ENCODE measurements at regions not wholly inside any gene's neighbourhood (a gene's known extent, or its start where the extent isn't known, plus 50 kb on each side); places are given as distances from the start of the nearest gene placed in this dataset.
"Not testable (repeated sequence)": the region's sequence is repeated elsewhere in the genome, so short reads cannot be mapped to it uniquely, and the experiment has no call there.

- no peak for DNase-seq
Measured at GRCh38 chr5:143913008-143913752, 101.2 kb downstream of the HMHB1 start.

GRCh38 chr5:143914756-143915155, 102.8 kb downstream of the HMHB1 start:
- DNase-seq, result no peak

GRCh38 chr5:143916451-143916850, 104.5 kb downstream of the HMHB1 start:
- DNase-seq, result no peak

DNA sequence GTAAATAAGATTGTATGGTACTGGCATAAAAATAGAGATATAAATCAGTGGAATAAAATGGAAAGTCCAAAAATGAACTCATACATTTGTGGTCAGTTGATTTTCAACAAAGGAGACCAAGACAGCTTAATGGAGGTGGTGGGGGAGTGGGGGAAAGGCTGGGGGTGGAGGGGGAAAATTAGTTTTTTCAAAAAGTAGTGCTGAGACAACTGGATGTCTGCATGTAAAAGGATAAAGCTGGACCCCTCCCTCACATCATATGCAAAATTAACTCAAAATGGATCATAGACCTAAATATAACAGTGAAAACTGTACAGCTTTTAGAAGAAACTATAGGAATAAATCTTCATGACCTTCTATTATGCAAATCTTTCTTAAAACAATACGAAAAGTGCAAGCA, 107.0 kb downstream of the HMHB1 start:
- DNase-seq, result no peak

DNA sequence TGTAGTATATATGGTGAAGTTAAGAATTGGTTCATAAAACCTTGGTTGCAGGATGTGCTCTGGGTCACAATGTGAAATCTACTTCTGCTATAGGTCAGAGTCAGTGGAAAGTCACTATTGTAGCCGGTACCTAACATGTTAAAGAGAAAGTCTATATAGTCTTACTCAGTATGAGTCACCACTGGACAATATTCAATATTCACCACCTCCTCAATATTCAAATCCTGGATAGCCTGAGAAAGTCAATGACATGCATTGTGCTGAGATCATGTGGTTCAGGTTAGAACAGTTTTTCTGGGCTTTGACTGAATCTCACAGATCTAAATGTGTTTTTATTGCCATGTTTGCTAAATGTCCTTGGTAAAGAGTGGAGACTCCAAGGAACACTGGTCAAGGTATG, 108.8 kb downstream of the HMHB1 start:
- no peak for DNase-seq

DNA sequence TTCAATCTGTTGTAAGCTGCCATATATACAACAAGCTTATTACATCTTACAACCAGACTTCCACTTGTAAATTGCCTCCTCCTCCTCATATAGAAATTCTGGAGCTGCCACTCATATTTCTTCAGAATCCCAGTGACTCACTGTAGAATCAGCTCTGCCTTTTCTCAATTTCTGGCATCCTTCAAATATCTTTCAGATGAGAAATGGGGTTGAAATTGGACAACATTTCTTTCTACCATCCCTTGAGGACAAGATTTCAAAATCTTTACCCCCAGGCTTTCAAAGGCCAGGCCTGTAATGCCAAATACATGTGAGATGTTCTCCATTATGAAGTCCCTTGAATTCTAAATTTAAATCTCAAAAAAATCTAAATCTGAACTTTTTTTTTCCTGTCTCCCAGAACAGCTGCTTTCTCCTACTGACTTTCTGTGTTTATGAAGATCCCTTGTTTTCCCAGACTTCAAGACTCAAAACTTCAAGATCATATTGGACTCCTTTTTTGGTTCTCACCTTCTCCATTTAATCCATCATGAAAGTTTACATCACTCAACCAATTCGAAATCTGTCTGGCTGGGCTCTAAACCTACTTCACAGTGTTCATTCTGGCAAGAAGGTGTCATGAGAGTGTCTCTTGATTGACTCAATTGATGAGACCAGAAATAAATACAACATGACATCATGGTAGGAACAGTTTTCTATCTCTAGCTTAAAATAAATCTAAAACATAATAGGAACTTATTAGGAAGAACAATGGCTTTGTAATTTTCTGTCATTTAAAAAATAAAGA, 109.8 kb downstream of the HMHB1 start:
- no peak for DNase-seq

DNA sequence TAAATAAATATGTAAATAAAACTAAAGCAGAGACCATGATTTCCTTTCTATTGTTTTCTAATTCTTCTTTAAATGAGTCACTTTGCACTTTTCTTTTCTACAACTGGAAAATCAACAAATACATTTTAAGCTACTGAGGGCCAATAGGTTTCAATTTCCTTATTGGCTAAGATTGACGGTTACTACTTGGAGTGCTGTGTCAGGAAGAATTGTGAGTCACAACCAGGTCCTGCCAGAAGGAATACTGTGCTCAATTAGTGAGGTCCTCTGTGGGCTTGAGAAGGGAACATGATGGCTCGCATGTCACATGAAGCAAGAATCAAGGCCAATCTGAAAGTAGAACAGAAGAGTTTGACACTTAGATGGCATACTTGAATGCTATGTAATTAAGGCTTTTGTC, 110.8 kb downstream of the HMHB1 start:
- DNase-seq, result no peak

DNA sequence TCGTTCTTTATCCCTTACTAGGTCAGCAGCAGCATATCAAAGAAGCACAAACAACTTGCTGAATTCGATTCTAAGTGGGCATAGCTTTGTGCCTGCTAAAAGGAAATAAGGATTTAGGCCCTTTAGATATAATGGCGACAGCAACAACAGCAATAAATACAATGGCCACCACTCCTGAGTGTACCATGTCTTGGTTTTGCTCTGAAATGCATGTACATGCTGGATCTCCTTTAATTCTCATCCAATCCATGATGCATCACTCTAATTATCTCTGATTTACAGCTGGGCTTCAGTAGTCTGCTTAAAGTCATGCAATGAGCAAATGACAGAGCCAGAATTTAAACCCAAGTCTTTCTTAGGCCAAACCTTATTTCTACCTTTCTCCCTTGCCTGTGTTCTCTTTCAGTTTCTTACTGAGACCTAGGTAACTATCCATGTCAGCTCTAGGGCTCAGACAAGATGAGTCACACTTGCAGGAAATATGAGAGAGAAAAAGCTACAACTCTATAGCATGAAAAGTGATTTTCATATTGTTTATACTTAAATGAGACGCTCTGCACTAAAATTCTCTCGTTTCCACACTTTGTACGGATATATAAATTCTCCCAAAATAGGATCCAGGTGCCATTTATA, 111.8 kb downstream of the HMHB1 start:
- no peak for DNase-seq

DNA sequence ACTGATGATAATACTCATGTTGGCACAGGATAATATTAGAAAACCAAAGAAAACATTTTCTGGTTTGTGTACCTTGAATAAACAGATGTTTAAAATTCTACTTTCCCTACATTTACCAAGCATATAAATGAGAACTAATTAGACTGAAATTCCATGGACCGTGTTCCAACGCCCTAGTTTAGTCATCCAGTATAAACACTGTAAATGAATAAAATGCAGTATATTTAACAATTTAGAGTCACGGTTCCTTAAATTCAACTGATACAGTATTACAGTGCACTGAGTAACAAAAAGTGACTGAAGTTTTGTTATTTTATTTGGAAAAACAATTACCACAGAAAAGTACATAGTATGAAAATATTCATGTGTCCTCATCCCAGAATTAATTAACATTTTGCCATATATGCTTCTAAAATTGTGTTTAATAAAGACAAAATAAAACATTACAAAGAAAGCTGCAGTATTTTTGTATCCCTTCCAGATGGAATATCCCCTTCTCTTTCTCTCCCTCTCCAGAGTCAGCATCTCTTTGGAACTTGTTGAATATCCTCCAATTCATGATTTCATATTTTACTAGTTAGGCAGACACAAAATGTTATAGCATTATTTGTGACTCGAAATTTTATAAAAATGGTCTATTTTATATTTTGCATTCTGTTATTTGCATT, 112.5 kb downstream of the HMHB1 start:
- DNase-seq, result no peak

DNA sequence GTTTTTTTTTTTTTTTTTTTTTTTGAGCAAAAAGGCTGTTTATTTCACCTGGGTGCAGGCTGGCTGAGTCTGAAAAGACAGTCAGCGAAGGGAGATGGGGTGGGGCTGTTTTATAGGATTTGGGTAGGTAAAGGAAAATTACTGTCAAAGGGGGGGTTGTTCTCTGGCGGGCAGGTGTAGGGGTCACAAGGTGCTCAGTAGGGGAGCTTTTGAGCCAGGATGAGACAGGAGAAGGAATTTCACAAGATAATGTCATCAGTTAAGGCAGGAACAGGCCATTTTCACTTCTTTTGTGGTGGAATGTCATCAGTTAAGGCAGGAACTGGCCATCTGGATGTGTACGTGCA, 113.0 kb downstream of the HMHB1 start:
- DNase-seq, result not testable (repeated sequence)

DNA sequence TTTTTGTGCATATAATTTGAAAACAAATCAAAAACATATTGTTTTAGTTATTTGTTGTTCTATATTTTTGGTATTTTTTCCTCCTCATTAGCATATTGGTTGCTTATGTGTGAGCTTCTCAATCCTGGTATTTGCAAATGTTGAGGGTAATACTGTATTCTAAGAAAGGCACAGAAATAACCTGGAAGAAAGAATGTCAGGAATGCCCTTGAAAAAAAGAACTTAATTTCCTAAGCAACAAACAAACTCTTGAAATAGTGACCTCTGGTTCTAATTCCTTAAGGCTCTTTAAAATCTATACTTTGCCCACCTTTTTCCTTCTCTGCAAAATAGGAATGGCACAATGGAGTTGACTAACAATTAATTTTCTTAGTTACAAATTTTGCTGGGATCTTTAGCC, 117.5 kb downstream of the HMHB1 start:
- no peak for DNase-seq

DNA sequence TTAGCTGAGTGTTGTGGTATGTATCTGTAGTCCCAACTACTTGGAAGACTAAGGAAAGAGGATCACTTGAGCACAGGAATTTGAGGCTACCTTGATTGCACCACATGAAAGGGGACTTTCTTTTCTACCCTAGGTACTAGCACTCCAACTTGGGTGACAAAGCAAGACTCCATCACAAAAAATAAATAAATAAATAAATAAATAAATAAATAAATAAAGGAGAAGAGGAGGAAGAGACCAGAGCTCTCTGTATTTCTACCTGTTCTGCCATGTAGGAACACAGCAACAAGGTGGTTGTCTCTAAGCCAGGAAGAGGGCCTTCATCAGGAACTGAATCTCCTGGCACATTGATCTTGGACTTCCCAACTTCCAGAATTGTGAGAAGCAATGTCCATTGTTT, 118.6 kb downstream of the HMHB1 start:
- DNase-seq, result no peak

- DNase-seq, result no peak
Measured at GRCh38 chr5:143931476-143931875, 119.5 kb downstream of the HMHB1 start.

- no peak for DNase-seq
Measured at GRCh38 chr5:143931986-143932385, 120.0 kb downstream of the HMHB1 start.

DNA sequence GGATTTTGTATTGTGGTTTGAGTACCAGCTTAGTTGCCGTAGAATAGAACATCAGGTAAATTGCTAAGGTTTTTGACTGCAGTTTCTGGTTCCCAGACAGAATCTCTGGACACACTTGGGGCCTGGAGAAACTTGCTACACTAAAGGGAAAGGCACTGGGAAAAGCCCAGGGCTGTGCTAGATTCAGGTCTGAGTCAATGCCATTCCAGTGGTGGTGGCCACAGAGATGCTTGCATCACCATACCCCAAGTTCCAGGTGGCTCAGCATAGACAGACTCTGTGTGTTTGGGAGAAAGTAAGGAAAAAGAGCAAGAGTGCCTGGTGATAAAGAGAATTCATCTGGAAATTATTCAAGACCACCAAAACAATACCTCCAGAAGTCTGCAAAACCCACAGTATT, 120.6 kb downstream of the HMHB1 start:
- DNase-seq, result no peak

DNA sequence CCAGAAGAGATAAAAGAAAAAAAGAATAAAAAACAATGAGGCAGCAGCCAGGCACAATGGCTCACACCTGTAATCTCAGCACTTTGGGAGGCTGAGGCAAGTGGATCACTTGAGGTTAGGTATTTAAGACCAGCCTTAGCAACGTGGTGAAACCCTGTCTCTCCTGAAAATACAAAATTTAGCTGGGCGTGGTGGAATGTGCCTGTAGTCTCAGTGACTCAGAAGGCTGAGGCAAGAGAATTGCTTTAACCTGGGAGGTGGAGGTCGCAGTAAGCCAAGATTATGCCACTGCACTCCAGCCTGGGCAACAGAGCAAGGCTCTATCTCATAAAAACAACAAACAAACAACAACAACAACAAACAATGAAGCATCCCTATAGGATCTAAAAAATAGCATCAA, 121.5 kb downstream of the HMHB1 start:
- no peak for DNase-seq

DNA sequence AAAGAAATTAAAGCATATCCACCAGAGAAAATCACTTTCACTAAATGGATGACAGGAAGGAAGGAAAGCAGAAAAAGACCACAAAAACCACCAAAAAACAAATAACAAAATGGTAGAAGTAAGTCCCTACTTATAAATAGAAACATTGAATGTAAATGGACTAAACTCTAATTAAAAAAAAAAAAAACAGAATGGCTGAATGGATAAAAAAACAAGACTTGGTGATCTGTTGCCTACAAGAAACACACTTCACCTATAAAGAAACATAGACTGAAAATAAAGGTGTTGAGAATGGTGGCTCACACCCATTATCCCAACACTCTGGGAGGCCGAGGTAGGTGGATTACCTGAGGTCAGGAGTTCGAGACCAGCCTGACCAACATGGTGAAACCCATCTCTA, 122.9 kb downstream of the HMHB1 start:
- DNase-seq, result no peak

DNA sequence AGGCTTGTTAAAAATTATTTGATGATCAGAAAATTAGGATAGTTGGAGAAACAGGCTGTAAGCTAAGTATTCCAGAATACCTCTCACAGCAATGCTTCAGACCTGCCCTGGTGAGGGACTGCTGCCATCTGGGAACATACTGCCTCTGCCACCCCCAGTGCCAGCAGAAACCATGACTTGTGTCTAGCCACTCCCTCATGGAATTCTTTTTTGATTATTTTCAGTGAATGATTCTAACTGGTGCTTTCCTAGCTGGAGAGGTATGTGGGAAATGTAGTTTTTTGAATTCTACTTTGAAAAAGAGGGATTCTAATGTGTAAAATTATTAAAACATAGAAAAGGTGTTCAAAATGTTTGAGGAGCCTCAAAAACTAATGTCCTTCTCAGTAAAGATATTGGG, 126.3 kb downstream of the HMHB1 start:
- DNase-seq, result no peak

DNA sequence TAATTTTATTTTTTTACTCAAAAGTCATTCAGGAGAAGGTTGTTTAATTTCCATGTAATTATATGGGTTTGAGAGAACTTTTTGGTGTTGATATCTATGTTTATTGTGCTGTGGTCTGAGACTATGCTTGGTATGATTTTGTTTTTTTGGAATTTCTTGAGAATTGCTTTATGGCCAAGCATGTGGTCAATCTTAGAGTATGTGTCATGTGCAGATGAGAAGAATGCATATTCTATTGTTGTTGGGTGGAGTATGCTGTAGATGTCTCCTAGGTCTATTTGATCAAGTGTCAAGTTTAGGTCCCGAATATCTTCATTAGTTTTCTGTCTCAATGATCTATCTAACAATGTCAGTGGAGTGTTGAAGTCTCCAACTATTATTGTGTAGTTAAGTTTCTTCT, 134.9 kb downstream of the HMHB1 start:
- no peak for DNase-seq

DNA sequence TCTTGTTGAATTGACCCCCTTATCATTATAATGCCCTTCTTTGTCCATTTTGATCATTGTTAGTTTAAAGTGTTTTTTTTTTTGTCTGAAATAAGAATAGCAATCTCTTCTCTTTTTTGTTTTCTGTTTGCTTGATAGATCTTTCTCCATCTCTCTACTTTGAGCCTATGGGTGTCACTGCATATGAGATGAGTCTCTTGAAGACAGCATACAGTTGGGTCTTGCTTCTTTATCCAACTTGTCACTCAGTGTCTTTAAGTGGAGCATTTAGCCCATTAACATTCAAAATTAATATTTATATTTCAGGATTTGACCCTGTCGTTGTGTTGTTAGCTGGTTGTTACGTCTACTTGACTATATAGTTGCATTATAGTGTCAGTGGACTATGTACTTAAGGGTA, 135.4 kb downstream of the HMHB1 start:
- no peak for DNase-seq

DNA sequence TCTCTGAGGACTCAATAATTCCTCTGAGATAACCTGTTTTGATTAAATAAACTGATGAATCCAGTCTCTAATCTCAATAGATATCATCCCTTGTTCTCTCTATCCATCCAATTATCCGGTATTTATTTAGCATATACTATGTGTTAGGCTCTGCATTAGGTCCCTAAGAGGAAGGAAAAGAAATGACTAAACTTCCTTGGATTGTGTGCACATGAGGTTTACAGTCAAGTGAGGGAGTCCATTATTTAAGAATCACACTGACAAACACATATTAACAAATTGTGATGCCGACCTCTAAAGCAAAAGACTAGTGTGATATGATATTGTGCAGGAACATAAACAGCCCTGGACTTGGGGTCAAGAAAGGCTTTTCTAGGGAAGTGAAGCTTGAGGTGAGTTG, 140.8 kb downstream of the HMHB1 start:
- DNase-seq, result no peak

GRCh38 chr5:143953851-143954250, 141.9 kb downstream of the HMHB1 start:
- no peak for DNase-seq

- no peak for DNase-seq
Measured at GRCh38 chr5:143955141-143955540, 143.2 kb downstream of the HMHB1 start.

DNA sequence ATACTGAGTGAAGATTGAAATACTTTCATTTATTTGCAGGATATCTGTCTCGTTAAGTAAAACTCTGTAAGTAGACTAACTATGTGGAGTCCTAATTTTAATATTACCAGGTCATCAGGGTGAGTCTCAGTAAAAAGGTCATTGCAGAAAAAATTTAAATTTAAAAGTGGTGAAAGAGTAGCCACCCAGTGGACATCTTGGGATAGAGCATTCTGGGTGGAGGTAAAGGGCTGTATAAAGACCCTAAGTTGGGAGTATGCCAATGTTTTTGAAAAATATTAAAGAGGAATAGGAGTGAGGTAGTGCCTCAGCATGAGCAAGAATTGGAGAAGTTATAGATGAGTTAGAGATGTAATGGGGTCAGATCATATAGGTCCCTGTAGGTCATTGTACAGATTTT, 145.5 kb downstream of the HMHB1 start:
- no peak for DNase-seq
